WTC11 (cell line): ENCODE measurements at regions not wholly inside any gene's neighbourhood (a gene's known extent, or its start where the extent isn't known, plus 50 kb on each side); places are given as distances from the start of the nearest gene placed in this dataset.

Experiments
- ATAC-seq: fragments of 200-7000 bp; cut with Tn5 transposase; 2 replicates; pipeline ENCODE4 v1.10.0; 2021; ENCODE audit warnings: mild to moderate bottlenecking, moderate library complexity
- CTCF ChIA-PET: fragments of 300-600 bp; sonication (Branson Sonifier 250); formaldehyde crosslinking; loops from one replicate; lab custom pipeline; 2021; ENCODE audit warnings: antibody characterized with exemption; lab: Charles Lee
- POLR2A ChIA-PET: fragments of 350-600 bp; sonication (Branson Sonifier 250); formaldehyde crosslinking; loops from one replicate; lab custom pipeline; 2021; ENCODE audit warnings: antibody characterized with exemption; lab: Charles Lee
- DNase-seq: peaks from one replicate; pipeline ENCODE4 v3.0.0; 2021; ENCODE audit warnings: low spot score
- H3K27ac Mint-ChIP-seq: 2 replicates; pipeline ENCODE4 v1.8.0; 2021; ENCODE audit warnings: mixed read lengths
- H3K27me3 Mint-ChIP-seq: 2 replicates; pipeline ENCODE4 v1.8.0; 2021; ENCODE audit warnings: low read depth, mild to moderate bottlenecking, moderate library complexity, mixed read lengths
- H3K36me3 Mint-ChIP-seq: 2 replicates; pipeline ENCODE4 v1.8.0; 2021; ENCODE audit warnings: mixed read lengths
- H3K4me1 Mint-ChIP-seq: 2 replicates; pipeline ENCODE4 v1.8.0; 2022; ENCODE audit warnings: mixed read lengths
- H3K4me3 Mint-ChIP-seq: 2 replicates; pipeline ENCODE4 v1.8.0; 2021; ENCODE audit warnings: mild to moderate bottlenecking, moderate library complexity, mixed read lengths
- H3K9me3 Mint-ChIP-seq: 2 replicates; pipeline ENCODE4 v1.8.0; 2021; ENCODE audit warnings: mixed read lengths
- CREB1 ChIP-seq: sonication (generic); formaldehyde crosslinking; IDR thresholded peaks from 2 replicates; pipeline ENCODE4 v1.8.0; 2023; ENCODE audit warnings: mild to moderate bottlenecking, missing genetic modification reagents
- EMX1 ChIP-seq: fragments of 250-450 bp; sonication (Bioruptor Pico); IDR thresholded peaks from 2 replicates; pipeline ENCODE4 v1.8.0; 2021; ENCODE audit warnings: mild to moderate bottlenecking
- GTF2I ChIP-seq: fragments of 250-450 bp; sonication (Bioruptor Pico); conservative IDR thresholded peaks from 2 replicates; pipeline ENCODE4 v1.4.0; 2021; ENCODE audit warnings: mild to moderate bottlenecking
- JAZF1 ChIP-seq: fragments of 250-450 bp; sonication (Bioruptor Pico); IDR thresholded peaks from 2 replicates; pipeline ENCODE4 v1.9.0; 2021; ENCODE audit warnings: moderate library complexity, mild to moderate bottlenecking, inconsistent platforms
- KAT7 ChIP-seq: sonication (generic); formaldehyde crosslinking; IDR thresholded peaks from 2 replicates; pipeline ENCODE4 v1.8.1; 2023; ENCODE audit warnings: missing genetic modification reagents, mild to moderate bottlenecking, borderline replicate concordance
- NFE2L1 ChIP-seq: sonication (generic); formaldehyde crosslinking; IDR thresholded peaks from 2 replicates; pipeline ENCODE4 v1.8.1; 2023; ENCODE audit warnings: missing genetic modification reagents
- NFYB ChIP-seq: sonication (generic); formaldehyde crosslinking; conservative IDR thresholded peaks from 2 replicates; pipeline ENCODE4 v1.8.0; 2022; ENCODE audit warnings: low read depth, missing genetic modification reagents
- NR1H2 ChIP-seq: sonication (generic); formaldehyde crosslinking; IDR thresholded peaks from 2 replicates; pipeline ENCODE4 v1.9.0; 2021; ENCODE audit warnings: mild to moderate bottlenecking, moderate library complexity, missing genetic modification reagents
- OVOL2 ChIP-seq: fragments of 250-450 bp; sonication (Bioruptor Pico); IDR thresholded peaks from 2 replicates; pipeline ENCODE4 v1.9.0; 2021; ENCODE audit warnings: mild to moderate bottlenecking, borderline replicate concordance
- PRRX2 ChIP-seq: fragments of 250-450 bp; sonication (Bioruptor Pico); IDR thresholded peaks from 2 replicates; pipeline ENCODE4 v1.8.0; 2021; ENCODE audit warnings: mild to moderate bottlenecking
- TCF7 ChIP-seq: sonication (generic); formaldehyde crosslinking; IDR thresholded peaks from 2 replicates; pipeline ENCODE4 v1.8.0; 2022; ENCODE audit warnings: mild to moderate bottlenecking, low read depth, missing genetic modification reagents, moderate library complexity
- TP53 ChIP-seq: sonication (generic); formaldehyde crosslinking; IDR thresholded peaks from 2 replicates; pipeline ENCODE4 v1.8.1; 2023; ENCODE audit warnings: mild to moderate bottlenecking, missing genetic modification reagents
- ZNF121 ChIP-seq: sonication (generic); formaldehyde crosslinking; IDR thresholded peaks from 2 replicates; pipeline ENCODE4 v1.8.0; 2023; ENCODE audit warnings: missing genetic modification reagents
- ZNF138 ChIP-seq: sonication (generic); formaldehyde crosslinking; conservative IDR thresholded peaks from 2 replicates; pipeline ENCODE4 v1.8.1; 2022; ENCODE audit warnings: mild to moderate bottlenecking, moderate library complexity, missing genetic modification reagents
- ZNF317 ChIP-seq: sonication (generic); formaldehyde crosslinking; IDR thresholded peaks from 2 replicates; pipeline ENCODE4 v1.8.1; 2023; ENCODE audit warnings: low read depth, mild to moderate bottlenecking, moderate library complexity, missing genetic modification reagents, borderline replicate concordance
- ZNF396 ChIP-seq: fragments of 250-450 bp; sonication (Bioruptor Pico); IDR thresholded peaks from 2 replicates; pipeline ENCODE4 v1.8.0; 2021; ENCODE audit warnings: mild to moderate bottlenecking, moderate library complexity, borderline replicate concordance
- TF ChIP-seq, protein P1 (sequence below): sonication (generic); formaldehyde crosslinking; IDR thresholded peaks from 2 replicates; pipeline ENCODE4 v1.8.0; 2022; ENCODE audit warnings: mild to moderate bottlenecking, missing genetic modification reagents
- TF ChIP-seq, protein P2 (sequence below): sonication (generic); formaldehyde crosslinking; IDR thresholded peaks from 2 replicates; pipeline ENCODE4 v1.8.0; 2023; ENCODE audit warnings: missing genetic modification reagents
- TF ChIP-seq, protein P3 (sequence below): sonication (generic); formaldehyde crosslinking; IDR thresholded peaks from 2 replicates; pipeline ENCODE4 v1.8.1; 2022; ENCODE audit warnings: low read depth, mild to moderate bottlenecking, moderate library complexity, missing genetic modification reagents, borderline replicate concordance
- TF ChIP-seq, protein P4 (sequence below): sonication (generic); formaldehyde crosslinking; IDR thresholded peaks from 2 replicates; pipeline ENCODE4 v1.8.1; 2023; ENCODE audit warnings: mild to moderate bottlenecking, missing genetic modification reagents, moderate library complexity
- TF ChIP-seq, protein P5 (sequence below): sonication (generic); formaldehyde crosslinking; IDR thresholded peaks from 2 replicates; pipeline ENCODE4 v1.8.1; 2023; ENCODE audit warnings: mild to moderate bottlenecking, missing genetic modification reagents, borderline replicate concordance
- TF ChIP-seq, protein P6 (sequence below): sonication (generic); formaldehyde crosslinking; IDR thresholded peaks from 2 replicates; pipeline ENCODE4 v1.8.1; 2023; ENCODE audit warnings: mild to moderate bottlenecking, missing genetic modification reagents
- TF ChIP-seq, protein P7 (sequence below): fragments of 250-450 bp; sonication (Bioruptor Pico); conservative IDR thresholded peaks from 2 replicates; pipeline ENCODE4 v1.9.0; 2021; ENCODE audit warnings: mild to moderate bottlenecking
- TF ChIP-seq, protein P8 (sequence below): sonication (generic); formaldehyde crosslinking; IDR thresholded peaks from 2 replicates; pipeline ENCODE4 v1.8.1; 2022; ENCODE audit warnings: low read depth, missing genetic modification reagents, borderline replicate concordance

DNA sequence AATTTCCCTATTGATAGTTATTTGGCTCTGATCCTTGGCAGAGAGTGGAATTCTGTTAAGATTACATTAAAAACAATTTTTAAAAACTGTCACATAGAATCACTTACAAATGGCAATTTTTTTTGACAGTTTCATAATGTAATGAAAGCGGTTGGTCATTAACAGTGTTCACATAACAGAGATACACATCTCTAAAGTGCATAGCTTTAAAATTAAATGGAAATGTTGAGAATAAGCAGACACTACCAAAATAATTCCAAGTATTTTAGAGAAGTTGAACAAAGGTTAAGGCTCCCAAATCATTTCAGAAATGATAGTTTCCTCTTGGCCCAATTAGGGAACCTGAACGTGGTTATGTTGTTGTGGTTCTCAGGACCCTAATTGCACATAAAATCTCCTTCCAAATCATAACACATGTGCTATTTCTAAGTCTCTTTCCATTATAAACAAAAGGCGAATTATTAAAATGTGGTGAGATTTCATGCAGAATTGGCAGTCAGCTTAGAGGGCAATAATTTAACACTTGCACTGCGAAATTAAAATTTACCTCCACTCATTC, 528.9 kb upstream of the FZD8 start:
- no peaks in the 10 kb centered on the region for H3K27me3 Mint-ChIP-seq
- no peaks in the 10 kb centered on the region for H3K36me3 Mint-ChIP-seq
- no peak overlapping the region for H3K4me3 Mint-ChIP-seq
- CTCF ChIA-PET, result interaction anchor here (1.1 kb wide), 1 partner anchor 536 kb away, joined by 4 read pairs; no protein-coding TSS in a partner anchor
- peaks cover 46% of the 10 kb centered on the region for H3K4me1 Mint-ChIP-seq
- H3K9me3 Mint-ChIP-seq, result peaks cover 6% of the 10 kb centered on the region
- H3K27ac Mint-ChIP-seq, result no peak overlapping the region
- DNase-seq, result no peak
- no peak for TF ChIP-seq ZNF138
- TF ChIP-seq GTF2I (CRISPR knock-in tag), result no peak
- TF ChIP-seq KAT7 (CRISPR knock-in tag), result no peak
- no peak for TF ChIP-seq ZNF121 (CRISPR knock-in tag)
- no peak for TF ChIP-seq NR1H2 (CRISPR knock-in tag)
- no peak for TF ChIP-seq TP53 (CRISPR knock-in tag)
- TF ChIP-seq, protein P1, sequence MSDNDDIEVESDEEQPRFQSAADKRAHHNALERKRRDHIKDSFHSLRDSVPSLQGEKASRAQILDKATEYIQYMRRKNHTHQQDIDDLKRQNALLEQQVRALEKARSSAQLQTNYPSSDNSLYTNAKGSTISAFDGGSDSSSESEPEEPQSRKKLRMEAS, result no peak
- TF ChIP-seq TCF7 (CRISPR knock-in tag), result no peak
- TF ChIP-seq, protein P2, sequence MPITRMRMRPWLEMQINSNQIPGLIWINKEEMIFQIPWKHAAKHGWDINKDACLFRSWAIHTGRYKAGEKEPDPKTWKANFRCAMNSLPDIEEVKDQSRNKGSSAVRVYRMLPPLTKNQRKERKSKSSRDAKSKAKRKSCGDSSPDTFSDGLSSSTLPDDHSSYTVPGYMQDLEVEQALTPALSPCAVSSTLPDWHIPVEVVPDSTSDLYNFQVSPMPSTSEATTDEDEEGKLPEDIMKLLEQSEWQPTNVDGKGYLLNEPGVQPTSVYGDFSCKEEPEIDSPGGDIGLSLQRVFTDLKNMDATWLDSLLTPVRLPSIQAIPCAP (CRISPR knock-in tag), result no peak
- no peak for TF ChIP-seq JAZF1 (CRISPR knock-in tag)
- no peak for TF ChIP-seq CREB1 (CRISPR knock-in tag)
- TF ChIP-seq, protein P3, sequence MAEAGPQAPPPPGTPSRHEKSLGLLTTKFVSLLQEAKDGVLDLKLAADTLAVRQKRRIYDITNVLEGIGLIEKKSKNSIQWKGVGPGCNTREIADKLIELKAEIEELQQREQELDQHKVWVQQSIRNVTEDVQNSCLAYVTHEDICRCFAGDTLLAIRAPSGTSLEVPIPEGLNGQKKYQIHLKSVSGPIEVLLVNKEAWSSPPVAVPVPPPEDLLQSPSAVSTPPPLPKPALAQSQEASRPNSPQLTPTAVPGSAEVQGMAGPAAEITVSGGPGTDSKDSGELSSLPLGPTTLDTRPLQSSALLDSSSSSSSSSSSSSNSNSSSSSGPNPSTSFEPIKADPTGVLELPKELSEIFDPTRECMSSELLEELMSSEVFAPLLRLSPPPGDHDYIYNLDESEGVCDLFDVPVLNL, result no peak
- TF ChIP-seq, protein P4, sequence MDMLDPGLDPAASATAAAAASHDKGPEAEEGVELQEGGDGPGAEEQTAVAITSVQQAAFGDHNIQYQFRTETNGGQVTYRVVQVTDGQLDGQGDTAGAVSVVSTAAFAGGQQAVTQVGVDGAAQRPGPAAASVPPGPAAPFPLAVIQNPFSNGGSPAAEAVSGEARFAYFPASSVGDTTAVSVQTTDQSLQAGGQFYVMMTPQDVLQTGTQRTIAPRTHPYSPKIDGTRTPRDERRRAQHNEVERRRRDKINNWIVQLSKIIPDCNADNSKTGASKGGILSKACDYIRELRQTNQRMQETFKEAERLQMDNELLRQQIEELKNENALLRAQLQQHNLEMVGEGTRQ (CRISPR knock-in tag), result no peak
- no peak for TF ChIP-seq OVOL2 (CRISPR knock-in tag)
- TF ChIP-seq, all 79 proteins: peak for 0
- ATAC-seq, result no peak
- POLR2A ChIA-PET, result no interaction called here

DNA sequence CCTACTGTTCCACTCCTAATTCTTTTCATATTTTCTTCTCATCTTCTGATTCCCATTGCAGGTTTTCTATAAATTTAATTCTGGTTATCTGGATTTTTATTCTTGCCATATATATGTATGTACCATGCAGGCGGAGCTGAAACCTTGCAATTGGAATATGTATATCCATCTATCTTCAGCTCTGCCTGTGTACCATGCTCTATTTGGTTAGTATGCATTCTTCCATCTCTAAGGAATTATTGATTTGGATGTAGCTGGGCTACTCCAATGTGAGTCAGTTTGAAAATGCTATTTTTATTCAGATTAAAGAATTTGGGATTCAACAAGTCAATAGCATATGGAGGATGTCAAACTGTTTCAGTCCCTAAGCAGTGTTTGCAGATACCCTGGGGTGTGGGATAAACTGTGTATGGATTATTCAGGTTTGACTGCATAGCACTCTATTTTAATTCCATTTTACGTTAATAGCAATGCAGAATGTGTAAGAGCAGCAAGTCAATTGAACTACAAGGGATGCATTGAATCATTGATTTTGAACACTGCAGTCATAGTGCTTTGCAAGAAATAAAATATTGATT, 528.1 kb upstream of the FZD8 start:
- H3K9me3 Mint-ChIP-seq, result peaks cover 6% of the 10 kb centered on the region
- ChIA-PET POLR2A (no interaction called here), CTCF (no interaction called here)
- no peaks in the 10 kb centered on the region for H3K27me3 Mint-ChIP-seq
- no peak overlapping the region for H3K27ac Mint-ChIP-seq
- ATAC-seq (no peak), DNase-seq (no peak)
- H3K36me3 Mint-ChIP-seq, result no peaks in the 10 kb centered on the region
- H3K4me1 Mint-ChIP-seq, result peaks cover 51% of the 10 kb centered on the region
- H3K4me3 Mint-ChIP-seq, result no peak overlapping the region
- TF ChIP-seq PRRX2 (CRISPR knock-in tag) (no peak), ZNF317 (CRISPR knock-in tag) (no peak), KAT7 (CRISPR knock-in tag) (no peak), NFE2L1 (CRISPR knock-in tag) (no peak), NFYB (CRISPR knock-in tag) (no peak), CREB1 (CRISPR knock-in tag) (no peak), ZNF396 (CRISPR knock-in tag) (no peak), EMX1 (CRISPR knock-in tag) (no peak), ZNF138 (no peak)
- TF ChIP-seq, protein P5, sequence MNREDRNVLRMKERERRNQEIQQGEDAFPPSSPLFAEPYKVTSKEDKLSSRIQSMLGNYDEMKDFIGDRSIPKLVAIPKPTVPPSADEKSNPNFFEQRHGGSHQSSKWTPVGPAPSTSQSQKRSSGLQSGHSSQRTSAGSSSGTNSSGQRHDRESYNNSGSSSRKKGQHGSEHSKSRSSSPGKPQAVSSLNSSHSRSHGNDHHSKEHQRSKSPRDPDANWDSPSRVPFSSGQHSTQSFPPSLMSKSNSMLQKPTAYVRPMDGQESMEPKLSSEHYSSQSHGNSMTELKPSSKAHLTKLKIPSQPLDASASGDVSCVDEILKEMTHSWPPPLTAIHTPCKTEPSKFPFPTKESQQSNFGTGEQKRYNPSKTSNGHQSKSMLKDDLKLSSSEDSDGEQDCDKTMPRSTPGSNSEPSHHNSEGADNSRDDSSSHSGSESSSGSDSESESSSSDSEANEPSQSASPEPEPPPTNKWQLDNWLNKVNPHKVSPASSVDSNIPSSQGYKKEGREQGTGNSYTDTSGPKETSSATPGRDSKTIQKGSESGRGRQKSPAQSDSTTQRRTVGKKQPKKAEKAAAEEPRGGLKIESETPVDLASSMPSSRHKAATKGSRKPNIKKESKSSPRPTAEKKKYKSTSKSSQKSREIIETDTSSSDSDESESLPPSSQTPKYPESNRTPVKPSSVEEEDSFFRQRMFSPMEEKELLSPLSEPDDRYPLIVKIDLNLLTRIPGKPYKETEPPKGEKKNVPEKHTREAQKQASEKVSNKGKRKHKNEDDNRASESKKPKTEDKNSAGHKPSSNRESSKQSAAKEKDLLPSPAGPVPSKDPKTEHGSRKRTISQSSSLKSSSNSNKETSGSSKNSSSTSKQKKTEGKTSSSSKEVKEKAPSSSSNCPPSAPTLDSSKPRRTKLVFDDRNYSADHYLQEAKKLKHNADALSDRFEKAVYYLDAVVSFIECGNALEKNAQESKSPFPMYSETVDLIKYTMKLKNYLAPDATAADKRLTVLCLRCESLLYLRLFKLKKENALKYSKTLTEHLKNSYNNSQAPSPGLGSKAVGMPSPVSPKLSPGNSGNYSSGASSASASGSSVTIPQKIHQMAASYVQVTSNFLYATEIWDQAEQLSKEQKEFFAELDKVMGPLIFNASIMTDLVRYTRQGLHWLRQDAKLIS (CRISPR knock-in tag), result no peak
- TF ChIP-seq, protein P6, sequence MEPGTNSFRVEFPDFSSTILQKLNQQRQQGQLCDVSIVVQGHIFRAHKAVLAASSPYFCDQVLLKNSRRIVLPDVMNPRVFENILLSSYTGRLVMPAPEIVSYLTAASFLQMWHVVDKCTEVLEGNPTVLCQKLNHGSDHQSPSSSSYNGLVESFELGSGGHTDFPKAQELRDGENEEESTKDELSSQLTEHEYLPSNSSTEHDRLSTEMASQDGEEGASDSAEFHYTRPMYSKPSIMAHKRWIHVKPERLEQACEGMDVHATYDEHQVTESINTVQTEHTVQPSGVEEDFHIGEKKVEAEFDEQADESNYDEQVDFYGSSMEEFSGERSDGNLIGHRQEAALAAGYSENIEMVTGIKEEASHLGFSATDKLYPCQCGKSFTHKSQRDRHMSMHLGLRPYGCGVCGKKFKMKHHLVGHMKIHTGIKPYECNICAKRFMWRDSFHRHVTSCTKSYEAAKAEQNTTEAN (CRISPR knock-in tag), result no peak
- TF ChIP-seq, protein P7, sequence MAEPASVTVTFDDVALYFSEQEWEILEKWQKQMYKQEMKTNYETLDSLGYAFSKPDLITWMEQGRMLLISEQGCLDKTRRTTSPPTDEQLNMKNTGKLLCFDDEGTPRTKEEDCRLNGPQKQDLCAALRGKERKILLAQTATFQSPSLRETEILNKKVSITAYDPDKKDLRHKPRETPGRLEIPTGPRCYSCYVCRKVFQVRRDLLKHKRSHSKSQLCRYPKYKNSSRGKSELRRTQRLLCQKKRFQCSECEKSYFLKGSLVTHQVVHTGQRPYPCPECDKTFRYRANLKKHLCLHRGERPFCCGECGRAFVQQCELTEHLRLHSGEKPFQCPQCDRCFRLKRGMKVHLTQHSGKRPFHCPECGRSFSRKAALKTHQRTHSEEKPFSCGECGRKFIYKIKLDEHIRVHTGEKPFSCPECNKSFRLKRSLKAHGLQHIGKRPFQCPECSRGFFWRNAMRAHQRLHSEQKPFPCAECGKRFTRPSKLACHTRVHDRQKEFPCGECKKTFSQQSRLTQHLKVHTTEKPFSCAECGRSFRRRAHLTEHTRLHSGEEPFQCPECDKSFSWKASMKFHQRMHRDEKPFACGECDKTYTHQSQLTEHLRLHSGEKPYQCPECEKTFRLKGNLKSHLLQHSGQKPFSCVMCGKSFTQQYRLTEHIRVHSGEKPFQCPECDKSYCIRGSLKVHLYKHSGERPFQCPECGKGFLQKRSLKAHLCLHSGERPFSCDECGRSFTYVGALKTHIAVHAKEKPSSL (CRISPR knock-in tag), result no peak
- TF ChIP-seq, protein P8, sequence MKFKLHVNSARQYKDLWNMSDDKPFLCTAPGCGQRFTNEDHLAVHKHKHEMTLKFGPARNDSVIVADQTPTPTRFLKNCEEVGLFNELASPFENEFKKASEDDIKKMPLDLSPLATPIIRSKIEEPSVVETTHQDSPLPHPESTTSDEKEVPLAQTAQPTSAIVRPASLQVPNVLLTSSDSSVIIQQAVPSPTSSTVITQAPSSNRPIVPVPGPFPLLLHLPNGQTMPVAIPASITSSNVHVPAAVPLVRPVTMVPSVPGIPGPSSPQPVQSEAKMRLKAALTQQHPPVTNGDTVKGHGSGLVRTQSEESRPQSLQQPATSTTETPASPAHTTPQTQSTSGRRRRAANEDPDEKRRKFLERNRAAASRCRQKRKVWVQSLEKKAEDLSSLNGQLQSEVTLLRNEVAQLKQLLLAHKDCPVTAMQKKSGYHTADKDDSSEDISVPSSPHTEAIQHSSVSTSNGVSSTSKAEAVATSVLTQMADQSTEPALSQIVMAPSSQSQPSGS, result no peak
